Ectodermal cell (in vitro differentiated cells): ENCODE measurements at regions not wholly inside any gene's neighbourhood (a gene's known extent, or its start where the extent isn't known, plus 50 kb on each side); places are given as distances from the start of the nearest gene placed in this dataset.
"Not testable (repeated sequence)": the region's sequence is repeated elsewhere in the genome, so short reads cannot be mapped to it uniquely, and the experiment has no call there.

Source experiments
- H3K27ac ChIP-seq: 2 replicates; pipeline ENCODE4 v1.7.0; 2013; ENCODE audit warnings: mild to moderate bottlenecking, low read depth, low read length; ENCODE audit not compliant: insufficient read depth, poor library complexity, severe bottlenecking
- H3K27me3 ChIP-seq: 2 replicates; pipeline ENCODE4 v1.7.0; 2013; ENCODE audit warnings: mild to moderate bottlenecking, low read length; ENCODE audit not compliant: insufficient read depth, control insufficient read depth, poor library complexity, severe bottlenecking
- H3K36me3 ChIP-seq: one replicate; pipeline ENCODE4 v1.7.0; 2013; ENCODE audit warnings: low read length; ENCODE audit not compliant: control insufficient read depth, insufficient read depth
- H3K4me1 ChIP-seq: one replicate; pipeline ENCODE4 v1.7.0; 2013; ENCODE audit warnings: low read length; ENCODE audit not compliant: control insufficient read depth, insufficient read depth
- H3K4me3 ChIP-seq: 2 replicates; pipeline ENCODE4 v1.7.0; 2013; ENCODE audit warnings: low read depth, low read length, control low read depth; ENCODE audit not compliant: insufficient read depth
- H3K9me3 ChIP-seq: 2 replicates; pipeline ENCODE4 v1.7.0; 2013; ENCODE audit warnings: mild to moderate bottlenecking, low read length, moderate library complexity; ENCODE audit not compliant: control insufficient read depth
- WGBS, 2 experiments: methylation state at CpG; one replicate each; pipeline ENCODE4 v1.1.7; 2013; ENCODE audit warnings: missing lambda C conversion rate in 2 of 2; 5-methylcytosine and 5-hydroxymethylcytosine counted together

DNA sequence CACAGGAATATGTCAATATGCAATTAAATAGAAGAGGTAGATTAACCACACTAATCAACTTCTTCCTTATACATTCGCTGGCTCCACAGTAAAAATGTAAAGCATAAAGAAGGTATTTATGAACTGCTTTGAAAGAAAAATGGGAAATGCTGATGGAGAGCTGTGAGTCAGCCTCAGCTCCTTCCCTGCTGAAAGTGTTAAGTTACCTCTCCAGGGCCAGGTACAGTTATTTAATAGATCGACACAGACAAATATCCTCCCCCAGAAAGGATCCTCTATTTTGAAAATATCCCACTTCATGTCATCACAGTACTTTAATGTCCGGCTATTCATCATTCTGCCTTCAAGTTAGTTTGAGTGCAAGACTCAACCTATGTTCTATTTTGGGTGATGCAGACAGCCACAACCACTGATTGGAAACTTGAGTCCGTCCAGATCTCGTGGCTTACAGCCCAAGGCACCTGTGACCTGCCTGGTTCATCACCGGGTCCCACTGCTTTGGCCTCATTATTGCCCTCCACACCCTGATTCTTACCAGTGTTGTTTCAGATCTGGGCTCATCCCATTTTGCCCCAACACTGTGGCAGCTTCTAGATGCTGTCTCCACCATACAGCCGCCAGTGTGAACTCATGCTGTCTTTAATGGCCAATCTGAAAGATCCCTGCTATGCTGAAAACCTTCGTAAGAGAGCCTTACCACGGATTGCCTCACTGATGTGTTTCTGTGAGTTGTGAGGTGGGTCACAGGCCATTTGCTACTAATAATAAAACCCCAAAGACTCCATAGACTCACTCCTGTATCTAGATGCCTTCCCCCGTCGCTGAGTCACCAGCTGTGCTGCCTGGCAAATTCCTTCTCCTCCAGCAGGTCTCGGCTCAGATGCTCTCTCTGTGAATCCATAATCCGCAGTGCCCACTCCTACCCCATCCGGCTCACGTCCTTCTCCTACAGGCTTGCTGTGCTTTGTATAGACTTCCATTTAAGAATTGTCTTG lies 56.2 kb upstream of the DDAH1 start:
- not testable (repeated sequence) for H3K27me3 ChIP-seq, H3K9me3 ChIP-seq, H3K27ac ChIP-seq, H3K4me1 ChIP-seq, H3K36me3 ChIP-seq, H3K4me3 ChIP-seq
- 40 to 48% methylated on average over 5 of the region's 15 CpGs for WGBS, 2 experiments

DNA sequence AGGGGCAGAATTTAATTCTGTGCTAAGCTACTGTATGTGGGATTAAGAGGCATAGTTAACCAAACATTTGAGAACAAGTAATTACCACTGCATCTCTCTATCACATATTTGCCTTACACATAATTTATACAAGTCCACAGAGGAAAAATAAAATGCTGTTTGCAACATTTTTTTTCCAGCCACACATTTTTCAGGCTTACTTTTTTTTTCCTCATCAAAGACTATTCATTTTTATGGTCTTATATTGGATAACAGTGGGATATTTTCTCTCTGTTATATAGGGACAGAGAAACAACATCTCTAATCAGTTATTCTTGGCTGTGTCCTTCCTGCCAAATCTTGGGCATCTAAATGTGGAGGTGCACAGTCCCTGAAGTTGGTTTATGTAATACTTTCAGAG lies 57.5 kb upstream of the DDAH1 start:
- H3K9me3 ChIP-seq, H3K27me3 ChIP-seq, H3K36me3 ChIP-seq, H3K4me3 ChIP-seq, H3K27ac ChIP-seq, H3K4me1 ChIP-seq: not testable (repeated sequence)

DNA sequence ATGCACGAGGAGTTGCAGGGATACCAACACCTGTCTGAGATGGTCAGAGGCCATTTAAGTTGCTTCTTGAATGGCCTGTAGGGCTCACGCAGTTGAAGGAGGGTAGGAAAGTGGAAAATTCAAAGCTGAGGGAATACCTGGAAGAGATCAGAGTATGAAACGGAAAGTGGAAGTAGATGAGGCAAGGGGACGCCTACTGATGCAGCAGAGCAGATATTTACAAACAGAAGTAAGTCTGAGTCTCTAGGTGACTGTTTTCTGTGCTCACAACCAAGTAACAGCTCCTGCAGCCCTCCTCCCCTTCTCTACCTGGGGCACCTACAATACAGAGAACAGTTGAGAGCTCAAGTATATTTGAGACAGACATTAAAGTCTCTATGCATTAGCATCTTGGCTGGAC lies 57.5 kb upstream of the CCN1 start:
- H3K9me3 ChIP-seq, H3K36me3 ChIP-seq, H3K27ac ChIP-seq, H3K4me1 ChIP-seq, H3K27me3 ChIP-seq, H3K4me3 ChIP-seq: not testable (repeated sequence)
- 92 to 98% methylated on average over 3 of the region's 4 CpGs for WGBS, 2 experiments

DNA sequence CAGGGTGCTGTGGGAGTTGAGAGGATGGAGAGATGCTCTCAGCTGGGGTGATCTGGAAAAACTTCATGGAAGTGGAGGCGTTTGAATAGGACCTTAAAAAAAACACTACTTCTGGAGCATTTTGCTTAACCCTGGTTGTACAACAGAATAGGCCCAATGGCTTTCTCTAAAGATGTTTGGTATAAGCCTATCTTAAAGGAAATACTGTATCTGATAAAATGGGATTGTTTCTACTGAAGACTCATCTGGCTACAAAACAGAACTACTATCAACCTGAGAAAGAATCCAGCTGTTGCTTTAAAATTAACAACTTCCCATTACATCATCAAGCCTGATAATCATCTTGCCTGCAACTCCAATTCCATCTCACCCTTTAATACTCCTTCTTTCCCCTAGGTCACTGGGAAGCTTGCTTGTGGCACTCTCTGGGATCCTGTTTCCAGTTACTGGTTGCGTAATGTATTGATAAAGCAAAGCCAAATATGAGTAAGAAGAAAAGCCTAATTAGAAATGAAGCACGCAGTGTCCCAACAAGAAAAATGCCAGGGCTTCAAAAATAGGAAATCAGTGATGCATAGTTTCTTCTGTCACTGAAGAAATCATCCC lies 56.2 kb upstream of the CCN1 start:
- H3K27me3 ChIP-seq, H3K4me3 ChIP-seq, H3K27ac ChIP-seq, H3K9me3 ChIP-seq, H3K36me3 ChIP-seq, H3K4me1 ChIP-seq: not testable (repeated sequence)
- no CpG with 5 or more reads among the region's 3 CpGs for WGBS, 2 experiments

DNA sequence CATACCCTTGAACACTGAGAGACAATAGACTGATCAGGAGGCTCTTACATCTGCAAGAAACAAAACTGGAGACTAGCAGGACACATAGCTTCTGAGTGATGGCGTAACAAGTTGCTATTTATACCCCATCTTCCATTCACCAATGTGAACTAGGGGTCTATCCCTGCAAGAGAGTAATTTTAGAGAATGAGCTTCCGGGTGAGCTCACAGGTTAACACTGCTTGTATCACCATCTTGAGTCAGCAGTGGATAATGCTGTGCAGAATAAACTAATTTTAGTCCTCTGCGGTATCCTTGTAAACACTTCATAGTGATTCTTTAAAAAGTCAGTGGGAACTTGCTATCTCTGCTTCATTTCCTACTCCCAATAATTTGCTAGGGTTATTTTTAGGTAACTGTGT lies 55.0 kb upstream of the CCN1 start:
- WGBS, 2 experiments: 88% methylated on average over 1 of the region's 3 CpGs; no CpG with 5 or more reads in 1 of the 2 experiments
- H3K27me3 ChIP-seq, H3K4me1 ChIP-seq, H3K36me3 ChIP-seq, H3K9me3 ChIP-seq, H3K27ac ChIP-seq, H3K4me3 ChIP-seq: not testable (repeated sequence)

DNA sequence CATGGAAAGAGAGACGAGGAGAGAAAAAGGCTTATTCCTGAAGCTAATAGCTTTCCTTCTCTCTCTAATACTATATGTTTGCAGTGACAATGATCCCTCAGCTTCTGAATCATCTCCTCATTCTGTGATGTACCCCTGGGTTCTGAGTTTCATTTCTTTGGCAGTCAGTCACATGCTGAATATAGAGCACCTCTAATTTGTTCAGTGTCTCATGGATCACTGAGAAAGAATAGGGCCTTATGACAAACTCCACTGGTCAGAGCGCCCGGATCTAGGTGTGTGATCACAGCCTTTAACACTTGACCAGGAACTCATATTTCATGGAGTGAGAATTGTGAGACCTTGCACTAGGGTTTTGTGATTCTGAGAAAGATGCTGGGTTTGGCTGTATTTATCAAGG lies 54.3 kb upstream of the CCN1 start:
- H3K27me3 ChIP-seq, H3K9me3 ChIP-seq, H3K27ac ChIP-seq, H3K36me3 ChIP-seq, H3K4me1 ChIP-seq, H3K4me3 ChIP-seq: not testable (repeated sequence)
- 89 to 90% methylated on average over 3 of the region's 3 CpGs for WGBS, 2 experiments

DNA sequence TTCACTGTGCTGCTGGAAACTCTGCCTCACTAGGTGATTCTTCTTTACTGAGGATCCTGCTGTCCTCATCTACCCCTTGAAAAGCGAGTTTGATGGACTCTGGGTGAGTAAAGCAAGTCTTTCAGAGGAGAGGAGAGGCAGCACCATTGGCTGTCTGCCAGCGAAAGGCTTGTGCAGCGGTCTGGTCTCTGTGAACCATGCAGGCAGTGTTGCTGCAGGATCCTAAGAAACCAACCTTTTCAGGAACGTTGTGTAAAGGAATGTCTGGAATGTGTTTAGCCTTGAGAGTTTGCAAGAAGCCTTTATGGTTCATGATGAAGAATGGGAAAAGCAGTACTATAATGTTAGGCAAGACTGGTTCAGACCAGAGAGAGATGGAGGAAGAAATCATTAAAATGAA lies 53.4 kb upstream of the CCN1 start:
- not testable (repeated sequence) for H3K4me1 ChIP-seq, H3K36me3 ChIP-seq, H3K4me3 ChIP-seq, H3K9me3 ChIP-seq, H3K27me3 ChIP-seq
- WGBS, 2 experiments: 3 to 8% methylated on average over 4 of the region's 4 CpGs
- peak overlapping the region; percentile 44 for H3K27ac ChIP-seq
